K562 (cell line): ENCODE measurements at regions not wholly inside any gene's neighbourhood (a gene's known extent, or its start where the extent isn't known, plus 50 kb on each side); places are given as distances from the start of the nearest gene placed in this dataset.

Experiments
- ADNP ChIP-seq: fragments of 200-800 bp; sonication (Bioruptor generic); IDR thresholded peaks from 2 replicates; pipeline ENCODE4 v1.6.1; 2016; ENCODE audit warnings: missing genetic modification characterization, missing compliant biosample characterization
- MYNN ChIP-seq, 2 experiments: sonication (generic); formaldehyde crosslinking in 1 of 2; IDR thresholded peaks; 2 replicates each; pipeline versions ENCODE4 v1.5.0 to v1.6.1; 2016 to 2020; ENCODE audit warnings: antibody characterized with exemption in 1 of 2, missing genetic modification reagents in 1 of 2
- TF ChIP-seq, protein P1 (sequence below), 3 experiments: fragments of 200-800 bp in 1 of 3; fragments of 250-450 bp in 1 of 3; fragments of 450-650 bp in 1 of 3; sonication (Bioruptor Pico) in 1 of 3; sonication (Bioruptor generic) in 1 of 3; formaldehyde crosslinking in 1 of 3; IDR thresholded peaks; 2 replicates each; pipeline versions ENCODE4 v1.6.1 to v1.8.0; 2016 to 2022; ENCODE audit warnings: mild to moderate bottlenecking in 2 of 3, missing genetic modification characterization in 2 of 3, missing compliant biosample characterization in 1 of 3, moderate library complexity in 1 of 3
- TF ChIP-seq, protein P2 (sequence below), 2 experiments: fragments of 450-650 bp; IDR thresholded peaks; 2 replicates each; pipeline ENCODE4 v1.6.1; 2016; ENCODE audit warnings: mild to moderate bottlenecking in 2 of 2, borderline replicate concordance in 1 of 2, low read depth in 1 of 2, moderate library complexity in 1 of 2

DNA sequence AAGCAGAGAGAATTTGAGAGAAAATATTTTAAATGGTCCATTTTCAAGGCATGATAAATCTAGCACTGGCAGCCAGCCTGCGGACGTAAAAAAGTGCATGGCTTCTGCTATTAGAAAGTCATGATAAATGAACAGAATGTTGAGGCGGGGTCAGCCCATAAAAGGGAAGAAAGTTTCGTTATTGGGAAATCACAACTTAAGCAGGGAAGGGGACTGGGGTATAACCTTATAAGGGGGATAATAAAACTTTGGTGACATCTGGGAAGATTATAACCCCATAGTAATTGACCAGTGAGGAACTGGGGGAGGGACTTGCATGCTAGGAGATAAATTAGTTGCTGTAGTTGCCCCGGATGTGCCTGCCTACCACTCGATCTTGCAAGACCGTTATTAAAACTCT lies 88.4 kb upstream of the PLSCR4 start (continued):
- TF ChIP-seq, protein P1, sequence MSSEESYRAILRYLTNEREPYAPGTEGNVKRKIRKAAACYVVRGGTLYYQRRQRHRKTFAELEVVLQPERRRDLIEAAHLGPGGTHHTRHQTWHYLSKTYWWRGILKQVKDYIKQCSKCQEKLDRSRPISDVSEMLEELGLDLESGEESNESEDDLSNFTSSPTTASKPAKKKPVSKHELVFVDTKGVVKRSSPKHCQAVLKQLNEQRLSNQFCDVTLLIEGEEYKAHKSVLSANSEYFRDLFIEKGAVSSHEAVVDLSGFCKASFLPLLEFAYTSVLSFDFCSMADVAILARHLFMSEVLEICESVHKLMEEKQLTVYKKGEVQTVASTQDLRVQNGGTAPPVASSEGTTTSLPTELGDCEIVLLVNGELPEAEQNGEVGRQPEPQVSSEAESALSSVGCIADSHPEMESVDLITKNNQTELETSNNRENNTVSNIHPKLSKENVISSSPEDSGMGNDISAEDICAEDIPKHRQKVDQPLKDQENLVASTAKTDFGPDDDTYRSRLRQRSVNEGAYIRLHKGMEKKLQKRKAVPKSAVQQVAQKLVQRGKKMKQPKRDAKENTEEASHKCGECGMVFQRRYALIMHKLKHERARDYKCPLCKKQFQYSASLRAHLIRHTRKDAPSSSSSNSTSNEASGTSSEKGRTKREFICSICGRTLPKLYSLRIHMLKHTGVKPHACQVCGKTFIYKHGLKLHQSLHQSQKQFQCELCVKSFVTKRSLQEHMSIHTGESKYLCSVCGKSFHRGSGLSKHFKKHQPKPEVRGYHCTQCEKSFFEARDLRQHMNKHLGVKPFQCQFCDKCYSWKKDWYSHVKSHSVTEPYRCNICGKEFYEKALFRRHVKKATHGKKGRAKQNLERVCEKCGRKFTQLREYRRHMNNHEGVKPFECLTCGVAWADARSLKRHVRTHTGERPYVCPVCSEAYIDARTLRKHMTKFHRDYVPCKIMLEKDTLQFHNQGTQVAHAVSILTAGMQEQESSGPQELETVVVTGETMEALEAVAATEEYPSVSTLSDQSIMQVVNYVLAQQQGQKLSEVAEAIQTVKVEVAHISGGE (CRISPR knock-in tag; IDR thresholded peaks at IDR 0.05): no peak
- no peak for TF ChIP-seq MYNN (IDR thresholded peaks at IDR 0.05)
- no peak for TF ChIP-seq MYNN (CRISPR knock-in tag; IDR thresholded peaks at IDR 0.05)
- TF ChIP-seq, protein P2, sequence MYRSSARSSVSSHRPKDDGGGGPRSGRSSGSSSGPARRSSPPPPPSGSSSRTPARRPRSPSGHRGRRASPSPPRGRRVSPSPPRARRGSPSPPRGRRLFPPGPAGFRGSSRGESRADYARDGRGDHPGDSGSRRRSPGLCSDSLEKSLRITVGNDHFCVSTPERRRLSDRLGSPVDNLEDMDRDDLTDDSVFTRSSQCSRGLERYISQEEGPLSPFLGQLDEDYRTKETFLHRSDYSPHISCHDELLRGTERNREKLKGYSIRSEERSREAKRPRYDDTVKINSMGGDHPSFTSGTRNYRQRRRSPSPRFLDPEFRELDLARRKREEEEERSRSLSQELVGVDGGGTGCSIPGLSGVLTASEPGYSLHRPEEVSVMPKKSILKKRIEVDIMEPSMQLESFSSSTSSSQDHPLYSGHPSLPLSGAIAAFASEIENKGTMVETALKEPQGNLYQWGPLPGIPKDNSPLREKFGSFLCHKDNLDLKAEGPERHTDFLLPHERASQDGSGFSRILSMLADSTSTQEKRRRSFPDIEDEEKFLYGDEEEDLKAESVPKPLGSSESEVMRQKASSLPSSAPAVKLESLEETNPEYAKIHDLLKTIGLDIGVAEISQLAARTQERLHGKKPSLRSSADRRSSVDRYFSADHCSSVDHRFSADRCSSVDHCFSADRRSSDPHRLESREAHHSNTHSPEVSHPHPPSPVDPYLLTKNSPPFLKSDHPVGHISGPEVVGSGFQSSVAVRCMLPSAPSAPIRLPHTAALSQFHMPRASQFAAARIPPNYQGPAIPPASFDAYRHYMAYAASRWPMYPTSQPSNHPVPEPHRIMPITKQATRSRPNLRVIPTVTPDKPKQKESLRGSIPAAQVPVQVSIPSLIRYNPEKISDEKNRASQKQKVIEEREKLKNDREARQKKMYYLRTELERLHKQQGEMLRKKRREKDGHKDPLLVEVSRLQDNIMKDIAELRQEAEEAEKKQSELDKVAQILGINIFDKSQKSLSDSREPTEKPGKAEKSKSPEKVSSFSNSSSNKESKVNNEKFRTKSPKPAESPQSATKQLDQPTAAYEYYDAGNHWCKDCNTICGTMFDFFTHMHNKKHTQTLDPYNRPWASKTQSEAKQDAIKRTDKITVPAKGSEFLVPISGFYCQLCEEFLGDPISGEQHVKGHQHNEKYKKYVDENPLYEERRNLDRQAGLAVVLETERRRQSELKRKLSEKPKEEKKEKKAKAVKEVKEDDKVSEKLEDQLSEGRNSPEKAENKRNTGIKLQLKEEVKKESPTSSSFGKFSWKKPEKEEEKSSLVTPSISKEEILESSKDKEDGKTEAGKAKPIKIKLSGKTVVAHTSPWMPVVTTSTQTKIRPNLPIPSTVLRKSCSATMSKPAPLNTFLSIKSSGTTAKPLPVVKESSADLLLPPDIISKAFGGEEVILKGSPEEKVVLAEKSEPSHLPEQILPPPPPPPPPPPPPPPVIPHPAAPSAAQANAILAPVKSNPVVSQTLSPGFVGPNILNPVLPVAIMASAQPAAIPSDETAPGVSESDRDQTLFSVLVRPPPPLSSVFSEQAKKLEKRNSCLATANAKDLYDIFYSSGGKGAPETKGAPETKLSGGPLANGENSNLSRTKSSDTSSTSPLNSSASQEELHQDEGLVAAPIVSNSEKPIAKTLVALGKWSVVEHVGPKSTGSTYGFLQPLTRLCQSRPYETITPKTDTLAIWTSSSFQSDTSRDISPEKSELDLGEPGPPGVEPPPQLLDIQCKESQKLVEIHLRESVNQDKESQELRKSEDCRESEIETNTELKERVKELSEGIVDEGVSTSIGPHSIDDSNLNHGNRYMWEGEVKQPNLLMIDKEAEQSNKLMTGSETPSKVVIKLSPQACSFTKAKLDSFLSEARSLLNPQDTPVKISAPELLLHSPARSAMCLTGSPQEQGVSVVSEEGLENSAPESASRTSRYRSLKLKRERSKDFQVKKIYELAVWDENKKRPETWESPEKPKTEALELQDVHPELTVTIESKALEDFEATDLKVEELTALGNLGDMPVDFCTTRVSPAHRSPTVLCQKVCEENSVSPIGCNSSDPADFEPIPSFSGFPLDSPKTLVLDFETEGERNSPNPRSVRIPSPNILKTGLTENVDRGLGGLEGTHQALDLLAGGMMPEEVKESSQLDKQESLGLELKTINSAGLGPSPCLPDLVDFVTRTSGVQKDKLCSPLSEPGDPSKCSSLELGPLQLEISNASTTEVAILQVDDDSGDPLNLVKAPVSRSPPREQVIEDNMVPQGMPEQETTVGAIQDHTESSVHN (IDR thresholded peaks at IDR 0.05; ENCODE audit: borderline replicate concordance in 1 of 2, low read depth in 1 of 2): no peak
- no peak for TF ChIP-seq ADNP (tag)
